SK-N-SH treated with all-trans-retinoic acid at 6 μM for 48 hours (cell line): ENCODE measurements at regions not wholly inside any gene's neighbourhood (a gene's known extent, or its start where the extent isn't known, plus 50 kb on each side); places are given as distances from the start of the nearest gene placed in this dataset.

Experiments used
- BACH2 ChIP-seq: fragments of 250-450 bp; sonication (Bioruptor Pico); IDR thresholded peaks from 2 replicates; pipeline ENCODE4 v1.9.0; 2021; ENCODE audit warnings: mild to moderate bottlenecking, borderline replicate concordance
- TOX ChIP-seq: fragments of 250-450 bp; sonication (Bioruptor Pico); IDR thresholded peaks from 2 replicates; pipeline ENCODE4 v1.8.0; 2021; ENCODE audit warnings: mild to moderate bottlenecking, moderate library complexity, borderline replicate concordance

- TF ChIP-seq BACH2 (CRISPR knock-in tag) (no peak), TOX (CRISPR knock-in tag) (no peak)
These were observed 470.5 kb upstream of the CITED2 start for GRCh38 chr6:139844907-139845306.
